NCI-H748 (cell line): ENCODE measurements at regions not wholly inside any gene's neighbourhood (a gene's known extent, or its start where the extent isn't known, plus 50 kb on each side); places are given as distances from the start of the nearest gene placed in this dataset.
A peak's percentile ranks its signal among the peaks of the same experiment; 100 is the strongest.

ENCODE experiments used
- DNase-seq: peaks from one replicate; lab custom pipeline; 2025; ENCODE audit not compliant: unreplicated experiment; lab: John Stamatoyannopoulos, UW

GRCh38 chr2:216808805-216809425, 50.9 kb downstream of the TNP1 start:
- no peak for DNase-seq

GRCh38 chr2:216807857-216808272, 52.0 kb downstream of the TNP1 start:
- DNase-seq, result peak; percentile 56

GRCh38 chr2:216804357-216805350, 55.2 kb downstream of the TNP1 start:
- DNase-seq, result no peak

GRCh38 chr2:216803791-216804190, 56.1 kb downstream of the TNP1 start:
- peak; percentile 30 for DNase-seq

- no peak for DNase-seq
These were observed 57.2 kb downstream of the TNP1 start for GRCh38 chr2:216802516-216803215.

DNA sequence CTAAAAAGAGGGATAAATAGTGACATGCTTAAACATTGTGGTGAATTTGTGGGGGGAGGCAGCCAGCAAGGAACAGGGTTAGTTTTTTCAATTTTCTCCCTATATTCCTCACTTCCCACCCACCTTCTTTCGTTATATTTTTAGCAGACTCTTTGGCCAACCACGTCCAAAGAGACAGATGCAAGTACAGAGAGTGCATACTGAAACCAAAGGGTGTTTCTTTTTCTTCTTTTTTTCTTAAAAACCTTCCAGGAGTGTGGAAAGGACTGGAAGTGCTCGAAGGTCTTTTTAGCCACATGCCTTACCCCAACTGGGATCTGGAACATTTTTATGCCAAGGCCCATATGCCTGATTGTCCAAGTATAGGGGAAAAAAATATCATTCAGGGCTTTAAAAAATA, 59.0 kb downstream of the TNP1 start:
- no peak for DNase-seq

DNA sequence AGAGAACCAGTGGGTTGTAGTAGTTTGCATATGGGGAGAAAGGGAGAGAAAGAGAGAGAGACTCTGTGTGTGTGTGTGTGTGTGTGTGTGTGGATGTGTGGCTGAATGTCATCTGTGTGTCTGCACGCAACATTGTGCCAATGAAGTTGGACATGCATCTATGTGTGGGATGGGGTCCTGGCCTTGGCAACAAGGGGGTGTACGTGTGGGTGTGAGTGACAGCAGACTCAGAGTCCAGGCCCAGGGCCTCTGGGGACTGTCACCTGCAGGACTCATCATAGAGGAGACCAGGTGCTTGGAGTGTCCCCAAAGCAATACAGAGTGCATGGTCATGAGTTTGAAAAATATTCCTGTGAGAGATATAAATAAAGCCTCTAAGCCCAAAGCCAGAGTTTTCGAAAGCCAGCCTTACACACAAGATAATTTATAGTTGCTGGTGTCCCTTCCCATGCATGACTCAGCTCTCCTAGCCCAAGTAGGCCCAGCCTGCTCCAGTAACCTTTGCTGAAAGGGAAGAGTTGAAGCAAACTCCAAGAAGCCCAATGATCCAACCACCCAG, 59.9 kb downstream of the TNP1 start:
- DNase-seq, result no peak

DNA sequence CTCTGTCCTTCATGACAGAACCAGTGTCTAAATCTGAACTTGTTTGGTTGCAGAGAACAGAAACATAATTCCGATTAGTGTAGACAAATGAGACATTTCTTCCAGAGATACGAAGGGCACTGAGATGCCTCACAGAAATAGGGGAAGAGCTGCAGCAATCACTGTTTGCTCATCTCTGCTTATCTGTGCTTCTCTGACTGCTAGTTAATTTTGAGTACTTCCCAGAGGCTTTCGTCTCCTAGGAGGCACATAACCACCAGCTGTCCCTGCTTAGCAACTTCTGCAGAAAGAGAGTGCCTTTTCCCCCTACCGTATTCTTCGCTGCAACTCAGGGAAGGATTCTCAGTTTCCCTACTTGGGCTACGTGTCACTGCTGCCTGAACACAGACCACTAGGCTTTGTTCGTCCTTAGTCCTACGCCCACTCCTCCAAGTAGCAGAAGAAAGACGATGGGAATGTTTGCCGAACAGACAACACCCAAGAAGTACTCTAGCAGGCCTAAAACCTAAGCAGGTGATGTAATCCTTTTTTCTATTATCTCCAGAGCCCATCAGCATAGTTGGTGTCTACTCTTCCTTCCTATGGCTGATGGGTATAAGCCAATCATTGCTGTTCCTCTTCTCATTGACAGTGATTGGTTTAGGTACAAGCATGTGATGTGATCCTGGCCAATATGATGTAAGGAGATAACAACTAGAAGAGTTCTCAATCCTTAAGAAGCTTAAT, 63.6 kb downstream of the TNP1 start:
- no peak for DNase-seq

DNA sequence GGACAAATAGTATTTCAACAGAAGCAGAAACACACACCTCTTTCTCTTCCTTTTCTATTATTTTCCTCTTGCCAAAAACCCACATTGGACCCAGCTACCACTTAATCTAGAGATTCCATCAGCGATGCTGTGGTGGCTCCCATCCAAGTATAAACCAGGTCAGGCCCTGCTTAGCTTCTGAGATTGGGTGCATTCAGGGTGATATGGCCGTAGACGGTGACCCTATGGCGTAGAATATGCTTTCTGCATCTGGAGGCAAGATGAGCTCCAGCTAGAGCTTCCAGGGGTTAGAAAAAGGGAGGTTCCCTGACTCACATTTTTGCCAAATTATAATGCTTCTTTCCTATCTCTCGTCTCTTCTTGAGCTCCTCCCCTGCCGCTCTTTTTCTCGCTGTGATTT, 66.5 kb downstream of the TNP1 start:
- no peak for DNase-seq

DNA sequence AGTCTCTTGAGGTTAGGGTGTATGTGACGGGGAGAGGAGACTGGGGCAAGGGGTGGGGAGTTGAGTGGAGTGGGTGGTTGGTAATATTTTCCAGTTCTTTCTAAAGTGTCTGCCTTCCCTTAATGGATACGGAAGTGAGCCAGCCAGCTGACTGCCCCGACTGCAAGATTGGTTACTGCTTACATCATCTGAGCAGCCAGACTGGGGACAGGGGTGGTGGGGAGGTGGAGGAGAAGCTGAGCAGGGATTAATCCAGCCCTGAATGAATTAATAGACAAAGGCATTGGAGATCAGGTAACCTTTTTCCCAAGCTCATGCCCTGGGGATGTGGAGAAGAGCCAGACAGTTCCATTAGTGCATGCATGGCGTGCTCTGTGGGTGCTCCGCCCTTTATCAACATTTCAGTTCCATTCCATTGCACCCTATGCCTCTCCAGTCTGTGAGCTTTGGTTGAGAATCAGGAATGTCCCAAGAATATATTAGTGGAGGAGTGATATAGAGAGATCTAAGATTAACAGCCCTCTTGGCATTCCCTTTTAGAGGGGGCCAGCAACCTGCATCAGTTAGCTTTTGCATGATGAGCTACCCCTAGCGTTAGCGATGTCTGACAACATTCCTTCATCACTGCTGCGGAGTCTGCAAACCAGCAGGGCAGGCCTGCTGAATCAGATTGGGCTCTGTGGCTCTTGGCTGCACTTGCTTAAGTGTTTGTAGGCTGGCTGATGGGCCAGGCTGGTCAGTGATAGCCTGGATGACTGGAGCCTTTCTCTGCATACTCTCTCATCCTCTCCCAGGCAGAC, 67.4 kb downstream of the TNP1 start:
- peak; percentile 41 for DNase-seq

GRCh38 chr2:216791303-216791702, 68.6 kb downstream of the TNP1 start:
- DNase-seq, result no peak

- DNase-seq, result peak; percentile 52
These were observed 70.8 kb downstream of the TNP1 start for GRCh38 chr2:216789081-216789480.

- DNase-seq, result peak; percentile 81
These were observed 71.9 kb downstream of the TNP1 start for GRCh38 chr2:216787851-216788540.

- no peak for DNase-seq
These were observed 73.2 kb downstream of the TNP1 start for GRCh38 chr2:216786676-216787075.

- no peak for DNase-seq
These were observed 75.4 kb downstream of the TNP1 start for GRCh38 chr2:216784456-216784855.

GRCh38 chr2:216781709-216782108, 78.2 kb downstream of the TNP1 start:
- DNase-seq, result no peak

DNA sequence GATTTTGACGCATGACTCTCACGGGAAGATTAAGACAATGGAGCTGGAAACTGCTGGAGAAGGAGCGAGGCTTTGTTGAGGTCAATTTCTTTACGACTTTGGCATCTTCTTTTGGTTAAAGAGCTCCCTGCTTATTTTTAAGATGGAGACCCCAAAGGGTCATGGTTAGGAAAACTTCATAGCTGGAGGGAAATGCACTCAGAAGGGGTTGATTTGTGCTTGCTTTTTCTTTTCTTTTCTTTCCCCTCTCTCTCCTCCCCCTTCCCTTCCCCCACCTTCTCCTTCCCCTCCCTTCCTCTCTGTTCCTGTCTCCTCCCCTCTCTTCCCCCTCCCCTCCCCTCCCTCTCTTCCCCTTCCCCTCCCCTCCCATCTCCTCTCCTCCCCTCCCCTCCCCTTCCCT, 79.0 kb downstream of the TNP1 start:
- DNase-seq, result no peak

GRCh38 chr2:216777637-216778273, 82.1 kb downstream of the TNP1 start:
- DNase-seq, result peak; percentile 96
